Vagina (tissue), 2 donors: ENCODE measurements at regions not wholly inside any gene's neighbourhood (a gene's known extent, or its start where the extent isn't known, plus 50 kb on each side); places are given as distances from the start of the nearest gene placed in this dataset.

ENCODE experiments used
- CTCF ChIP-seq, 3 experiments: fragments of 450-650 bp in 2 of 3; fragments of 200-600 bp in 1 of 3; sonication (generic) in 1 of 3; IDR thresholded peaks; one replicate each; pipeline ENCODE4 v1.5.1; 2017 to 2019; ENCODE audit warnings: antibody characterized with exemption in 3 of 3, mild to moderate bottlenecking in 2 of 3, moderate library complexity in 2 of 3
- POLR2A ChIP-seq, 2 donors: fragments of 450-650 bp; IDR thresholded peaks; one replicate each; pipeline ENCODE4 v1.6.1; 2017; ENCODE audit warnings: antibody characterized with exemption in 2 of 2, mild to moderate bottlenecking in 2 of 2, moderate library complexity in 2 of 2
- POLR2AphosphoS5 ChIP-seq, 2 donors: sonication (generic); formaldehyde crosslinking; IDR thresholded peaks; one replicate each; pipeline ENCODE4 v1.9.0; 2017; ENCODE audit warnings: antibody characterized with exemption in 2 of 2, mild to moderate bottlenecking in 2 of 2, low read depth in 1 of 2; ENCODE audit not compliant: insufficient read depth in 1 of 2

- TF ChIP-seq POLR2AphosphoS5 (IDR thresholded peaks at IDR 0.05; ENCODE audit: insufficient read depth in 1 of 2, low read depth in 1 of 2) (no peak), POLR2A (IDR thresholded peaks at IDR 0.05) (no peak), CTCF (IDR thresholded peaks at IDR 0.05) (no peak)
Measured at GRCh38 chr12:58701536-58701935, 218.8 kb downstream of the LRIG3 start.
